GM18517 (cell line): ENCODE measurements at regions not wholly inside any gene's neighbourhood (a gene's known extent, or its start where the extent isn't known, plus 50 kb on each side); places are given as distances from the start of the nearest gene placed in this dataset.
"Not testable (repeated sequence)": the region's sequence is repeated elsewhere in the genome, so short reads cannot be mapped to it uniquely, and the experiment has no call there.

ENCODE experiments used
- ATAC-seq: cut with Tn5 transposase; IDR thresholded peaks from one replicate; pipeline ENCODE4 v1.9.1; 2021; ENCODE audit warnings: mild to moderate bottlenecking, moderate library complexity; ENCODE audit not compliant: unreplicated experiment

- no peak for ATAC-seq
Observed at GRCh38 chr14:43140453-43140852, 1366.6 kb downstream of the FSCB start.

DNA sequence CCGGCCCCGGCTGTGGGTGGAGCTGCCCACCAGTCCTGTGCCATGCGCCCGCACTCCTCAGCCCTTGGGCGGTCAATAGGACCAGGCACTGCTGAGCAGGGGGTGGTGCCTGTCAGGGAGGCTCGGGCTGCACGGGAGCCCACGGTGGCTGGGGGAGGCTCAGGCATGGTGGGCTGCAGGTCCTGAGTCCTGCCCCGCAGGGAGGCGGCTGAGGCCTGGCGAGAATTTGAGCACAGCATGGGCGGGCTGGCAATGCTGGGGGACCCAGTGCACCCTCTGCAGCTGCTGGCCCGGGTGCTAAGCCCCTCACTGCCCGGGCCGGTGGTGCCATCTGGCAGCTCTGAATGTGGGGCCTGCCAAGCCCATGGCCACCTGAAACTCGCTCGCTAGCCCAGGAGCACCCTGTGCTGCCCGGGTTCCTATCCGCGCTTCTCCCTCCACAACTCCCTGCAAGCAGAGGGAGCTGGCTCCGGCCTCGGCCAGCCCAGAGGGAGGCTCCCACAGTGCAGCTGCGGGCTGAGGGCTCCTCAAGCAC lies 1371.1 kb downstream of the FSCB start:
- ATAC-seq: no peak

DNA sequence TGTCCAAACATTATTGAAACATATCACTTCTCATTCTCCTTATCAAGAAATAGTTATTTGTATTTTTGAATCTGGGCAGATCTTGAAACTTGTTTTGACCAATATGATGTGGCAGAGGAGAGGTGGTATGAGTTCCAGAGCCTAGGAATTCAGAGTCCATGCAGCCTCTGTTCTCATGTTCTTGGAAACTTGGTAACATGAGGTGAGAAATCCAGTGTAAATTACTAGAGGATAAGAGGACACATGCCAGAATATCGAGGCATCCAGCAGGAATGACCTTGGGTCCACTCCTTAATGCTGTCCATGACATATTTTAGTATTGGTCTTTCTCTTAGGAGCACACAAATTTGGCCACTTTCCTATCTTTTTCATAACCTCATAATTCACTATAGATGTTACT lies 1374.6 kb downstream of the FSCB start:
- no peak for ATAC-seq

GRCh38 chr14:43128429-43128828 lies 1378.7 kb downstream of the FSCB start:
- ATAC-seq: not testable (repeated sequence)

GRCh38 chr14:43127874-43128273 lies 1379.2 kb downstream of the FSCB start:
- ATAC-seq: not testable (repeated sequence)

DNA sequence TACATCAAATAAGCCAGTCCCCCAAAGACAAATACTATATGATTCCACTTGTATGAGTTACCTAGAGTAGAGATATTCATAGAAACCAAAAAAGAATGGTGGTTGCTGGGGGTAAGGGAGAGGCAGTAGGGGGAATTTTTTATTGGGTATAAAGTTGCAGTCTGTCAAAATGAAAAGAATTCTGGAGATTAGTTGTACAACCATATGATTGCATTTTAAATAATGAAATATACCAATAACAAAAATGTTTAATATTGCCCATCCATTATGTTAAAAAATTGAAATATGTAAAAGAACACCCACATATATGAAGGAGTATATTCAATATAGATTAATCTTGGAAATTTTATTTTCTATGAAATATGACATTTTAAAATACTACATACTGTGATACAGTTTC lies 1383.5 kb downstream of the FSCB start:
- ATAC-seq: no peak

DNA sequence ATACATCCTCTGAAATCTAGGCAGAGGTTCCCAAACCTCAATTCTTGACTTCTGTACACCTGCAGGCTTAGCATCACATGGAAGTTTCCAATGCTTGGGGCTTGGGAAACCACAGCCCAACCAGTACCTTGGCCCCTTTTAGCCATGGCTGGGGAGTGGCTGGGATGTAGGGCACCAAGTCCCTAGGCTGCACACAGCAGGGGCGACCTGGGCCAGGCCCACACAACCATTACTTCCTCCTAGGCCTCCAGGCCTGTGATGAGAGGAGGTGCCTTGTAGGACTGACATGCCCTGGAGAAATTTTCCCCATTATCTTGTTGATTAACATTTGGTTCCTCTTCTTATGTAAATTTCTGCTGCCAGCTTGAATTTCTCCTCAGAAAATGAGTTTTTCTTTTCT lies 1387.4 kb downstream of the FSCB start:
- no peak for ATAC-seq

DNA sequence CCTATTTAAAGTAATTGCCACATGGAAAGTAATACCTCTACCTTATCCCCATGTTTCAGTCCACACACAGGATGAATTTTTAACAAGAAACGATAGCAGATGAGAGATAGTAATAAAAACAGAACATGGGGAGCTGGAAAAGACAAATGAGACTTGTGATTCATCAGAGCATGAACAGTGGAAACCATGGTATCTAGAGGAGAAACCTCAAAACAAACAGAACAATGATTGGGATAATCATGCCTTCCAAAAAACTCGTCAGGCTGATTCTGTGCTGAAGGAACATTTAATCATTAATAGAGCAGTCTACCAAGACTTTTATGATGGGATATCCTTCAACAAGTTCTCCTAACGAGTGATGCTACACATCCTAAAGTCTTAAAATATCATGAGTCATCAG lies 1390.7 kb downstream of the FSCB start:
- no peak for ATAC-seq

GRCh38 chr14:43105305-43105704 lies 1401.8 kb downstream of the FSCB start:
- ATAC-seq: no peak

GRCh38 chr14:43090380-43090779 lies 1416.7 kb downstream of the FSCB start:
- ATAC-seq: no peak

- ATAC-seq: no peak
Observed at GRCh38 chr14:43087666-43088065, 1419.4 kb downstream of the FSCB start.

- no peak for ATAC-seq
Observed at GRCh38 chr14:43085819-43086218, 1421.3 kb downstream of the FSCB start.

- not testable (repeated sequence) for ATAC-seq
Observed at GRCh38 chr14:43067372-43067771, 1439.7 kb downstream of the FSCB start.

DNA sequence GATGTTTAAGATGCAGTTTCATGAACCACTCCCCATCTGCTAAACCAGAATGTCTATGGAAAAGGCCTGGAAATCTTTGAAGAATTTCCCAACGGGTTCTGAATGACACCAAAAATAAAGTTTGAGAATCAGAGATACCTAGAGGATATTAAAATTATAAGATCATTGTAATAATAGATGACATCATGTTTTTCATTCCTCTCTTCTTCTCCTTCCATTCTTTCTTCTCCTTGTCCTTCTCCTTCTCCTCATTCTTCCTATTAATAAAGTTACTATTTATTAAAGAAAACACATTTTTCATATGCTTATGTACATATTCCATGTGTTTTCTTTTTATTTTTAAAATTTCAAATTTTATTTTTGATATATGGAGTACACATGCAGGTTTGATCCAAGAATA lies 1449.4 kb downstream of the LRFN5 start:
- no peak for ATAC-seq

DNA sequence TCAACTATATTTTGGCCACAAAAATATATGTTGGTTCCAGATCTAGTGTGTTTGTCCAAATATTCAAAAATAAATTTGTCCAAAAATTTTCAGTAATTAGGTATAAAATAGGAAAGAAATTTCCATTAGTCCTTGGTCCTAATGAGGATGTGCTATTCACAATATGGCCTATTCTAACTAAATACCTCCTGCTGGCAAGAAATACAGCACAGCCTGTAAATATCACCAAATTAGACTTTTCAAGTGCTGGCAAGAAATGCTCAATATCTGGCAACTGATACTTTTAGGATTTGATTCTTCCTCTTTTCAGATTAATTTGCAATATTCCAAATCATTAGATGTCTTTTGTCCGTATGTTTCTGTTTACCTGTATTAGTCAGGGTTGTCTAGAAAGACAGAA lies 1446.2 kb downstream of the LRFN5 start:
- ATAC-seq: no peak

DNA sequence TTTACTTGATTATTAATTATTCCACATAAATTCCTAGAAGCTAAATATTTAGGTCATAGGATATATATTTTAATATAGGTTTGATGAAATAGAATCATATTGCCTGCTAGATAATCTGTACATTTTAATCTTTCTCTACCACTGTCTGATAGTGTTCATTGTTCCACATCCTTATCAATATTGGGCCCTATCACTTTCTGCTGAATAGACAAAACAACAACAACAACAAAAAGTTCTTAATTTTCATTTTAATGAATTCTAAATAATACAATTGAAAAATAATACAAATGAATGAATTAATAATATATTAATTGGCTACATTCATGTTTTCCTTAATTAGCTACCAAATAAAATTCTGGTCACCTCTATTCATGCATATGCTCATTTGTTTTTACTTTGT lies 1437.2 kb downstream of the LRFN5 start:
- ATAC-seq: no peak

DNA sequence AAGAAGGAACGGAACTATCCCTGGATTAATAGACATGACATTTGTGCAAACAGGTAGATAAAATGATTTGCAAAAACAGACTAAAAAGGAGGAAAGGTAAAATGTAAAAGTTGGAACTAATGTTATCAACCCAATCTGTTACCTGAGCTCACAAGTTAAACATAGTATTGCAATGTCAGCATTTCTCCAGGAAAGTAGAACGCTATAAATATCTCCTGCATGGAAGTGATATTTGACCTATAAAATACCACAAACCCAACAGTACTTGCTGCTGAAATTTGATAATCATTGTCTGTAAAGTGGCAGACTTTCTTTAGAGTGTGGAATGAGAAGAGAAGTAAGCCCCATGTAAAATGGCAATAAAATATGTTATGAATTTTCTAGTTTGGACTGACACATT lies 1435.7 kb downstream of the LRFN5 start:
- ATAC-seq: no peak

DNA sequence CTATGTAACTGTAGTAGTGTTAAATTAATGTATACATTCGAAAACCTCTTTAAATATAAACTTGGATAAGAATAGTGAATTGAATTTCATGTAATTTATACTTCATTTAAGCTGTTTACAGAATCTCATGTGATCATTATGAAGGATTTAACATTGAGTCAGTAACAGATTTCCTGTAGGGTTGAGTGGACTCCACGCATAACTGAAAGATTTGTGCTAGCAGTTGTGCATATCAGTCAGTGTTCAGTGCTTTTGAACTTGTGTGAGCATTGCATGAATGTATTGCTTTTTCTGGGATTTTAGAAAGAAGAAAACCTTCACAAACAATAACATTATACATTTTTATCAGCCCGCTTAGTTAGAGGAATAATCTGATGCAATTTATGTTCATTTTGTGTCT lies 1435.3 kb downstream of the LRFN5 start:
- no peak for ATAC-seq

DNA sequence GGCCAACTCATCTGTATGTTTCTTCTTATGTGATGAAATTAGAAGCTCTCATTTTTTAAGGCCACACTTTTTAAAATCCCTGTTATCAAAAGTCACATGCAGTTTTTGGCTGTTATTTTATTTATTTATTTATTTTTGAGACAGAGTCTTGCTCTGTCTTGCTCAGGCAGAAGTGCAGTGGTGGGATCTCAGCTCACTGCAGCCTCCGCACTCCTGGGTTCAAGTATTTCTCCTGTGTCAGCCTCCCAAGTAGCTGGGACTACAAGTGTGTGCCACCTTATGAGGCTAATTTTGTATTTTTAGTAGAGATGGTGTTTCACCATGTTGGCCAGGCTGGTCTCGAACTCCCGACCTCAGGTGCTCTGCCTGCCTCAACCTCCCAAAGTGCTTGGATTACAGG lies 1434.5 kb downstream of the LRFN5 start:
- no peak for ATAC-seq

- ATAC-seq: no peak
Observed at GRCh38 chr14:43039881-43040280, 1433.2 kb downstream of the LRFN5 start.

DNA sequence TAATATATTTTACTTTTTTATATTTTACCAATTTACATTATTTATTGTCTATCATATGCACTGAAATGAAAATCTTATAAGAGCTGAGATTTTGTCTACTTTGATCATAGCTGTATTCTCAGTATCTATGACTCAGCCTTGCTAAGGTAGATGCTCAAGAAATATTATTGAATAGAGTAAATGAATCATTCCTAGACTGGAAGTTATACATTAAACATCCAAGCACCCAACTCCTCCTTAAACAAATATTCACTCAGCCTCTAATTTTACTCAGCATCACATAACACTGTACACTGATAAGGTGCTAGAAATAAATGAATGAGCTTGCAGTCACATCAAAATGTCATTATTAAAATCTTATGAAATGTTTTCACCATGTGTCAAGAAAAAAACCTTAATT lies 1424.9 kb downstream of the LRFN5 start:
- ATAC-seq: no peak

DNA sequence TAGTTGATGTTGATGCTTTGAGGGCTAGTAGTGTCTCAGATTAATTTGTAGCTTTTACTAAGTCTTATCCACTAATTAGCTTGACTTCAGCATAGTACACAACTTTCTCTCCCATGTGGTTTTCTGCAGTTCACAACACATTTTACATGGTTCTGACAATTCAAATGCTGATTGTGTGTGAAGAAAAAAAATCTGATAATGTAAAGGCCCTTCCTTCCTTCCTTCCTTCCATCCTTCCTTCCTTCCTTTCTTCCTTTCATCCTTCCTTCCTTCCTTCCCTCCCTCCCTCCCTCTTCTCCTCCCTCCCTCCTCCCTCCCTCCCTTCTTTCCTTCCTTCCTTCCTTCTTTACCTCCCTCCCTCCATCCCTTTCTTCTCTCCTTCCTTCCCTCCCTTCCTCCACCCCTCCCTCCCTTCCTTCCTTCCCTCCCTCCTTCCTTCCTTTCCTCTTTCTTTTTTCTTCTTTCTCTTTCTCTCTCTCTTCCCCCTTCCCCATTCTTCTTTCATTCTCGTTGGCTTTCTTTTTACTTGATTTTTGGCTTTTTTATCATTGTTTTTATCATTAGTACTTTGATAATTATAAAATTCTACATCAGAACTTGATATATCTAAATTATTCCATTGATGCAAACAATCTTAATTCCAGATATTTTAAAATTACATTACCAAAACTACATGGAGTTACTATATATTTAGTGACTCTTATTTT lies 1415.6 kb downstream of the LRFN5 start:
- no peak for ATAC-seq

GRCh38 chr14:43019826-43020225 lies 1413.2 kb downstream of the LRFN5 start:
- no peak for ATAC-seq
